ENCODE measurements at regions not wholly inside any gene's neighbourhood (a gene's known extent, or its start where the extent isn't known, plus 50 kb on each side); places are given as distances from the start of the nearest gene placed in this dataset.

DNA sequence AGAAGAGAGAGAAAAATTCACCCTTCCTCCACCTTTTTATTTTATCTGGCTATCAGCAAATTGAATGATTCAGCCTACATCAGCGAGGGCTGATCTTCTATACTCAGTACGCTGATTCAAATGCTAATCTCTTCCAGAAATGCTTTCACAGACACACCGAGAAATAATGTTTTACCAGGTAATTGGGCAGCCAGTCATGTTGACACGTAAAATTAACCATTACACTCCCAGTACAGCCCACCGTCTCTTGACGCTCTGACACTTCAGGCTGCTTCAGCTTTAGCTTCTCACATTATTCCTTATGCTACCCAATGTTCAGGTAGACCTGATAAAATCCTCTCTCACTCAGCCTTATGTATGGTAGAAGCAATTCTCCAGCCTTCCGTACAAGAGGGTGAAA lies 835.2 kb upstream of the PCDH10 start:
- TF ChIP-seq CTCF (optimal IDR thresholded peaks at IDR 0.05 in 1 of 3, IDR thresholded peaks at IDR 0.05 in 1 of 3, conservative IDR thresholded peaks at IDR 0.05 in 1 of 3; ENCODE audit: extremely low read depth in 1 of 3, insufficient read depth in 2 of 3, low read length in 3 of 3) (no peak), EZH2 (IDR thresholded peaks at IDR 0.05; ENCODE audit: low read length) (no peak)
